ENCODE measurements at regions not wholly inside any gene's neighbourhood (a gene's known extent, or its start where the extent isn't known, plus 50 kb on each side); places are given as distances from the start of the nearest gene placed in this dataset.

DNA sequence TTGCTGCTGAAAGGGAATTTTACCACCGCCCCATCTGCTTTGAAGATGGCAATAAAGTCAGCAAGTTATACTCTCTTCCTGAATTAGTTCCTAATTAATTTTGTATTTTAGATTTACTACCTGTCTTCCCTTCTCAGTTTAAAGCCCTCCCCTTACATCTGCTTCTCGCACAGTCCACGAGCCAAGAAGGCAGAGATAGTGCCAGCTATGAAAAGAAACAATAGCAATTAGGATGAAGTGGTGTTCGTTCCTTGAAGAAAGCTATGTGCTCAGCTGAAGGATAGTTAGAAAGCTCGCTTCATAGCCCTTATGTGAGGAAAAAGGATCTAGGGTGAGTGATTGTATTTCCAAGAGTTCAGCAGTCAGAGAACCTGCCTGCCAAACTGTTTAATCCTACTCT, 1678.8 kb upstream of the TENM3 start:
- no peaks in the 10 kb centered on the region for H3K27me3 ChIP-seq (replicated peaks; ENCODE audit: insufficient read depth, low read length)
- no peaks in the 10 kb centered on the region for H3K79me2 ChIP-seq (ENCODE audit: low read length)
- DNase-seq = no peak
- no peak overlapping the region for H3K4me2 ChIP-seq (ENCODE audit: low read depth, low read length)
- H3K4me3 ChIP-seq (ENCODE audit: low read length) = no peak overlapping the region
- no peaks in the 10 kb centered on the region for H3K9me3 ChIP-seq (replicated peaks; ENCODE audit: insufficient read depth, low read length)
- H4K20me1 ChIP-seq (ENCODE audit: insufficient read depth, low read length) = no peaks in the 10 kb centered on the region
- no peaks in the 10 kb centered on the region for H3K36me3 ChIP-seq (replicated peaks; ENCODE audit: insufficient read depth, low read length)
- no peak for TF ChIP-seq EZH2phosphoT487 (IDR thresholded peaks at IDR 0.05; ENCODE audit: low read length)
- TF ChIP-seq, protein P1, sequence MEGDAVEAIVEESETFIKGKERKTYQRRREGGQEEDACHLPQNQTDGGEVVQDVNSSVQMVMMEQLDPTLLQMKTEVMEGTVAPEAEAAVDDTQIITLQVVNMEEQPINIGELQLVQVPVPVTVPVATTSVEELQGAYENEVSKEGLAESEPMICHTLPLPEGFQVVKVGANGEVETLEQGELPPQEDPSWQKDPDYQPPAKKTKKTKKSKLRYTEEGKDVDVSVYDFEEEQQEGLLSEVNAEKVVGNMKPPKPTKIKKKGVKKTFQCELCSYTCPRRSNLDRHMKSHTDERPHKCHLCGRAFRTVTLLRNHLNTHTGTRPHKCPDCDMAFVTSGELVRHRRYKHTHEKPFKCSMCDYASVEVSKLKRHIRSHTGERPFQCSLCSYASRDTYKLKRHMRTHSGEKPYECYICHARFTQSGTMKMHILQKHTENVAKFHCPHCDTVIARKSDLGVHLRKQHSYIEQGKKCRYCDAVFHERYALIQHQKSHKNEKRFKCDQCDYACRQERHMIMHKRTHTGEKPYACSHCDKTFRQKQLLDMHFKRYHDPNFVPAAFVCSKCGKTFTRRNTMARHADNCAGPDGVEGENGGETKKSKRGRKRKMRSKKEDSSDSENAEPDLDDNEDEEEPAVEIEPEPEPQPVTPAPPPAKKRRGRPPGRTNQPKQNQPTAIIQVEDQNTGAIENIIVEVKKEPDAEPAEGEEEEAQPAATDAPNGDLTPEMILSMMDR (IDR thresholded peaks at IDR 0.05; ENCODE audit: low read length) = no peak
- no peak for TF ChIP-seq EZH2 (optimal IDR thresholded peaks at IDR 0.05; ENCODE audit: low read depth, low read length)
- no peaks in the 10 kb centered on the region for H3K9me2 ChIP-seq (replicated peaks; ENCODE audit: insufficient read depth, low read length)
- no peaks in the 10 kb centered on the region for H3K4me1 ChIP-seq (ENCODE audit: low read length)
- H3K9ac ChIP-seq (ENCODE audit: low read length) = no peak overlapping the region
- no peaks in the 10 kb centered on the region for H3F3A ChIP-seq (ENCODE audit: insufficient read depth, low read length)
- H3K27ac ChIP-seq (ENCODE audit: low read length) = no peak overlapping the region
- H2AFZ ChIP-seq (ENCODE audit: low read length) = no peak overlapping the region

DNA sequence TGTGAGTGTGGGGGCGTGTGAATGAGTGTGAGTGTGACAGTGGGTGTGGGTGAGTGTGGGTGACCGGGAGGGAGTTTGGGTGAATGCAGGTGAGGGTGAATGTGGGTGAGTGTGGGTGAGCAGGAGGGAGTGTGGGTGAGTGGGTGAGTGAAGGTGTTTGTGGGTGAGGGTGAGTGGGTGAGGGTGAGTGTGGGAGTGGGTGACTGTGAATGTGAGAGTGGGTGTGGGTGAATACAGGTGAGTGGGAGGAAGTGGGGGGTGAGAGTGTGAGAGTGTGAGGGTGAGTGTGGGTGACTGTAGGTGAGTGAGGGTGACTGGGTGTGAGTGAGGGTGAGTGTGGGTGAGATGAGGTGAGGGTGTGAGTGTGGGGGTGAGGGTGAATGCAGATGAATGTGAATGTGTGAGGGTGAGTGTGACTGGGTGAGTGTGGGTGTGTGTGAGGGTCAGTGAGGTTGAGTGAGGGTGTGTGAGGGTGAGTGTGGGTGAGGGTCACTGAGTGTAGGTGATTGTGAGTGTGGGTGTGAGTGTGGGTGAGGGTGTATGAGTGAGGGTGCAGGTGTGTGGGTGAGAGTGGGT, 1677.3 kb upstream of the TENM3 start:
- H3K9me3 ChIP-seq (replicated peaks; ENCODE audit: insufficient read depth, low read length) = no peaks in the 10 kb centered on the region
- DNase-seq = no peak
- H3K4me2 ChIP-seq (ENCODE audit: low read depth, low read length) = no peak overlapping the region
- no peaks in the 10 kb centered on the region for H3K27me3 ChIP-seq (replicated peaks; ENCODE audit: insufficient read depth, low read length)
- no peak for TF ChIP-seq EZH2phosphoT487 (IDR thresholded peaks at IDR 0.05; ENCODE audit: low read length)
- TF ChIP-seq EZH2 (optimal IDR thresholded peaks at IDR 0.05; ENCODE audit: low read depth, low read length) = no peak
- TF ChIP-seq, protein P1 (IDR thresholded peaks at IDR 0.05; ENCODE audit: low read length) = no peak
- no peak overlapping the region for H3K9ac ChIP-seq (ENCODE audit: low read length)
- no peaks in the 10 kb centered on the region for H3F3A ChIP-seq (ENCODE audit: insufficient read depth, low read length)
- no peaks in the 10 kb centered on the region for H3K79me2 ChIP-seq (ENCODE audit: low read length)
- H3K4me3 ChIP-seq (ENCODE audit: low read length) = no peak overlapping the region
- no peaks in the 10 kb centered on the region for H4K20me1 ChIP-seq (ENCODE audit: insufficient read depth, low read length)
- H3K27ac ChIP-seq (ENCODE audit: low read length) = no peak overlapping the region
- H3K36me3 ChIP-seq (replicated peaks; ENCODE audit: insufficient read depth, low read length) = no peaks in the 10 kb centered on the region
- H3K4me1 ChIP-seq (ENCODE audit: low read length) = no peaks in the 10 kb centered on the region
- H2AFZ ChIP-seq (ENCODE audit: low read length) = no peak overlapping the region
- no peaks in the 10 kb centered on the region for H3K9me2 ChIP-seq (replicated peaks; ENCODE audit: insufficient read depth, low read length)

DNA sequence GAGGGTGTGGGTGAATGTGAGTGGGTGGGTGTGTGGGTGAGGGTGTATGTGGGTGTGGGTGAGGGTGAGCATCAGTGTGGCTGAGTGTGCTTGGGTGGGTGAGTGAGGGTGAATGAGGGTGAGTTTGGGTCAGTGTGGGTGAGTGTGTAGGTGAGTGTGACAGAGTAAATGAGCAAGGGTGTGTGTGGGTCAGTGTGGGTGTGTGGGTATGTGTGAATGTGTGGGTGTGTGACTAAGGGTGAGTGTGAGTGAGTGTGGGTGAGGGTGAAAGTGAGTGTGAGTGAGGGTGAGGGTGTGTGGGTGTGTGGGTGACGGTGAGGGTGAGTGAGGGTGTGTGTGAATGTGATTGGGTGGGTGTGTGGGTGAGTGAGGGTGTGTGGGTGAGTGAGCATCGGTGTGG, 1676.7 kb upstream of the TENM3 start:
- H3K4me1 ChIP-seq (ENCODE audit: low read length) = no peaks in the 10 kb centered on the region
- H3F3A ChIP-seq (ENCODE audit: insufficient read depth, low read length) = no peaks in the 10 kb centered on the region
- TF ChIP-seq EZH2 (optimal IDR thresholded peaks at IDR 0.05; ENCODE audit: low read depth, low read length) (no peak), EZH2phosphoT487 (IDR thresholded peaks at IDR 0.05; ENCODE audit: low read length) (no peak)
- TF ChIP-seq, protein P1 (IDR thresholded peaks at IDR 0.05; ENCODE audit: low read length) = no peak
- no peaks in the 10 kb centered on the region for H3K9me3 ChIP-seq (replicated peaks; ENCODE audit: insufficient read depth, low read length)
- H2AFZ ChIP-seq (ENCODE audit: low read length) = no peak overlapping the region
- H3K79me2 ChIP-seq (ENCODE audit: low read length) = no peaks in the 10 kb centered on the region
- H3K27ac ChIP-seq (ENCODE audit: low read length) = no peak overlapping the region
- no peaks in the 10 kb centered on the region for H3K9me2 ChIP-seq (replicated peaks; ENCODE audit: insufficient read depth, low read length)
- no peaks in the 10 kb centered on the region for H3K27me3 ChIP-seq (replicated peaks; ENCODE audit: insufficient read depth, low read length)
- no peaks in the 10 kb centered on the region for H3K36me3 ChIP-seq (replicated peaks; ENCODE audit: insufficient read depth, low read length)
- no peak overlapping the region for H3K9ac ChIP-seq (ENCODE audit: low read length)
- no peak for DNase-seq
- no peak overlapping the region for H3K4me3 ChIP-seq (ENCODE audit: low read length)
- no peaks in the 10 kb centered on the region for H4K20me1 ChIP-seq (ENCODE audit: insufficient read depth, low read length)
- no peak overlapping the region for H3K4me2 ChIP-seq (ENCODE audit: low read depth, low read length)

Measured in MM.1S (cell line).